ENCODE measurements at regions not wholly inside any gene's neighbourhood (a gene's known extent, or its start where the extent isn't known, plus 50 kb on each side); places are given as distances from the start of the nearest gene placed in this dataset.

DNA sequence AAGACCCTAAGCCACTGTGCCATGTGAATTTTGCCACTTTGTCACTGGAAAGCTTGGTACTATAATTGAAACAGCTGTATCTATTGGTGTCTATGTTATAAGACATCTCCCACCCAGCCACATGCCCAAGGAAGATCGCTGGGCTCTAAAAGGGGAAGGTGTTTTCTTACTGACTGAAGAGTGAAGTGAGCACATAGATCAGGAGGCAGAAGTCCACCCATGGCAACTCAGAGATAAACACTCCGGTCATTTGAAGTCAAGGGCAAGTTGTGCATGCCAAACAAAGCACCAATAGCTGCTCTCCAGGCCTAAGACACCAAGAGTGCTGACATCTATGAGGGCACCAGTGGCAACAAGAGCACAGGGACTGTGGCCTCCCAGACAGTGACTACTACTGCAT, 153.8 kb downstream of the KCTD12 start:
- H3K27me3 Mint-ChIP-seq = no peaks in the 10 kb centered on the region
- no peaks in the 10 kb centered on the region for H3K36me3 Mint-ChIP-seq (ENCODE audit: low read depth)
- no peak for ATAC-seq (ENCODE audit: low read depth)

DNA sequence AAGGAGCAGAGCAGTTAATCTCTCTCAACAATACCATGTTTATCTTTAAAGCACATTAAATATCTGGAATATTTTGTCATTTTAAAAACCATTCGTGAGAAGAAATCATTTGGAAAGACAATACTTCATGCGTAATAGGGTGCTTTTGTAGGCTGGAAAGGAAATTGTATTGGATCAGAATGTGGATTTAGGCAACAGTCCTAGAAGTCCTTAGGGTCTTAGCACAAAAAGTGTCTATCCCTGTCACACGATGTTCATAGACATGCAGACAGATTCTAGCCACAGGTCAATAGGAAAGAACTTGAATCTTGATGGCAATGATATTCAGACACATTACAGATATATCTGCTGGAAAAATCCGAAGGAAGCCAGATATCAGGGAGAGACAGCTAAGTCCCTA, 156.0 kb downstream of the KCTD12 start:
- POLR2A ChIA-PET = no interaction called here
- DNase-seq (no peak), ATAC-seq (ENCODE audit: low read depth) (no peak)
- H3K27me3 Mint-ChIP-seq = no peaks in the 10 kb centered on the region
- intact Hi-C loops (cut with micrococcal nuclease) = no loop called here
- CTCF ChIA-PET = no interaction called here
- TF ChIP-seq, protein P1, sequence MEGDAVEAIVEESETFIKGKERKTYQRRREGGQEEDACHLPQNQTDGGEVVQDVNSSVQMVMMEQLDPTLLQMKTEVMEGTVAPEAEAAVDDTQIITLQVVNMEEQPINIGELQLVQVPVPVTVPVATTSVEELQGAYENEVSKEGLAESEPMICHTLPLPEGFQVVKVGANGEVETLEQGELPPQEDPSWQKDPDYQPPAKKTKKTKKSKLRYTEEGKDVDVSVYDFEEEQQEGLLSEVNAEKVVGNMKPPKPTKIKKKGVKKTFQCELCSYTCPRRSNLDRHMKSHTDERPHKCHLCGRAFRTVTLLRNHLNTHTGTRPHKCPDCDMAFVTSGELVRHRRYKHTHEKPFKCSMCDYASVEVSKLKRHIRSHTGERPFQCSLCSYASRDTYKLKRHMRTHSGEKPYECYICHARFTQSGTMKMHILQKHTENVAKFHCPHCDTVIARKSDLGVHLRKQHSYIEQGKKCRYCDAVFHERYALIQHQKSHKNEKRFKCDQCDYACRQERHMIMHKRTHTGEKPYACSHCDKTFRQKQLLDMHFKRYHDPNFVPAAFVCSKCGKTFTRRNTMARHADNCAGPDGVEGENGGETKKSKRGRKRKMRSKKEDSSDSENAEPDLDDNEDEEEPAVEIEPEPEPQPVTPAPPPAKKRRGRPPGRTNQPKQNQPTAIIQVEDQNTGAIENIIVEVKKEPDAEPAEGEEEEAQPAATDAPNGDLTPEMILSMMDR (IDR thresholded peaks at IDR 0.05) = no peak
- no peak overlapping the region for H3K27ac Mint-ChIP-seq
- H3K4me3 Mint-ChIP-seq = no peak overlapping the region
- no peaks in the 10 kb centered on the region for H3K36me3 Mint-ChIP-seq (ENCODE audit: low read depth)
- no peaks in the 10 kb centered on the region for H3K4me1 Mint-ChIP-seq
- H3K9me3 Mint-ChIP-seq = peaks cover 5% of the 10 kb centered on the region

More for the DNA sequence above, 153.8 kb downstream of the KCTD12 start:
- Mint-ChIP-seq H3K4me3 (no peak overlapping the region), H3K27ac (no peak overlapping the region), H3K4me1 (no peaks in the 10 kb centered on the region), H3K9me3 (peaks cover under 1% of the 10 kb centered on the region)
- ChIA-PET CTCF (no interaction called here), POLR2A (no interaction called here)
- no peak for DNase-seq
- intact Hi-C loops (cut with micrococcal nuclease) = no loop called here
- TF ChIP-seq, protein P1 (IDR thresholded peaks at IDR 0.05) = no peak

DNA sequence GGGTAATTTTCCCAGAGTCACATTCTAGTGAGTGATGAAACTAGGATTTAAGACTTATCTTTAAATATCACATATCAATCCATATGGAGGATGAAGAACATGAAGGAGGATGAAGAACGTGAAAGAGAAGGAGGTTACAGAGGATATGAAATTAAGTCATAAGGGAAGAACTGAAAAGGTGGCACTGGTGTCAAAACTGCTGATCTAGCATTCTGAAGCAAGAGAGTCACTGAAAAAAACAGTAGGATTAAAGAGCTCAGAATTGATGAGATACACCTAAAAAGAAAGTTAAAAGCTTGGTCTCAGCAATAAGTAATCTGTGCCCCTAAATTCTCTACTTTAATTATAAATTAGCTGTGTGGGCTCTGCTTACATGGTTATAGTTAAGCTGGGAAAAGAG, 156.5 kb downstream of the KCTD12 start:
- H3K27ac Mint-ChIP-seq = no peak overlapping the region
- no peak for DNase-seq
- H3K27me3 Mint-ChIP-seq = no peaks in the 10 kb centered on the region
- POLR2A ChIA-PET = no interaction called here
- H3K4me1 Mint-ChIP-seq = no peaks in the 10 kb centered on the region
- no peak for ATAC-seq (ENCODE audit: low read depth)
- H3K4me3 Mint-ChIP-seq = no peak overlapping the region
- intact Hi-C loops (cut with micrococcal nuclease) = no loop called here
- peaks cover 5% of the 10 kb centered on the region for H3K9me3 Mint-ChIP-seq
- H3K36me3 Mint-ChIP-seq (ENCODE audit: low read depth) = no peaks in the 10 kb centered on the region
- TF ChIP-seq, protein P1 (IDR thresholded peaks at IDR 0.05) = no peak
- CTCF ChIA-PET = no interaction called here

DNA sequence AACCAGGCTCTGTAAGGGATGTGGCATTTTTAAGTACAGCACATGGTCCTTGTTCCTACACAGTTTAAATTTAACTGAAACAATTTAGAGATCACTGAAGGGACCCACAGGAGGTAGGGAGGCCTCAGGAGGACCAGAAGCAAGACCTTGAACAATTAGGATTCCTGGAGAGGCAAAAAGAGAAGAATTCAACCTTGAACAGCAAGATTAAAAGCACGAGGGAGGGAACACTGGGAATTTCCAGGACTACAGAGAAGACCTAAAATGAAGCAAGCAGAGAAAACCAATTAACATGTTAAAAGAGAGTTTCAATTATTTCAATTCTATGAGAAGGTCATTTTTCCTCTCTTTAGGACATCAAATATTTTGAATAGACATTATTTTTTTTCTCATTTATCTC, 160.3 kb downstream of the KCTD12 start:
- no peaks in the 10 kb centered on the region for H3K4me1 Mint-ChIP-seq
- intact Hi-C loops (cut with micrococcal nuclease) = no loop called here
- no peaks in the 10 kb centered on the region for H3K36me3 Mint-ChIP-seq (ENCODE audit: low read depth)
- H3K27me3 Mint-ChIP-seq = no peaks in the 10 kb centered on the region
- ChIA-PET CTCF (no interaction called here), POLR2A (no interaction called here)
- ATAC-seq (ENCODE audit: low read depth) = no peak
- TF ChIP-seq, protein P1 (IDR thresholded peaks at IDR 0.05) = no peak
- H3K27ac Mint-ChIP-seq = no peak overlapping the region
- H3K4me3 Mint-ChIP-seq = no peak overlapping the region
- no peak for DNase-seq
- H3K9me3 Mint-ChIP-seq = peaks cover 5% of the 10 kb centered on the region

DNA sequence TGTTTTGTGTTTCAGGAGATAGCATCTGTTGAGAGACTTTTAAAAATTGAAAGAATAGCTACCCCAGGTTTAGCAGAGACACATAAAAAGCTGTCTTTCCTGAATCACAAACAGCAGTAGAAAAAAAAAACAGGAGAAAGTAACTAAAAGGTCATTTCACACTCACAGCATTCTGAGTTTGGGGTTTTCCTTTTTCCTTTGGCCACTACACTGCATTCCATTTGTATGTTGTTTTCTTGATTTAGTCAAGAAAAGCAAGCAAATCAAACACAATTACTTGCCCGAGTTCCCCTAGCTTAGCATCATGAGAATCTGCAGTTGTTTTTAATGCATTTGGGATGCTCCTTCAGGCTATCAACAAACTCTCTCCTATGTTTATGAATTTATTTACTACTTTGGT, 161.0 kb downstream of the KCTD12 start:
- ChIA-PET CTCF (no interaction called here), POLR2A (no interaction called here)
- Mint-ChIP-seq H3K27me3 (no peaks in the 10 kb centered on the region), H3K4me3 (no peak overlapping the region), H3K9me3 (peaks cover 5% of the 10 kb centered on the region), H3K4me1 (no peaks in the 10 kb centered on the region), H3K27ac (no peak overlapping the region), H3K36me3 (ENCODE audit: low read depth) (no peaks in the 10 kb centered on the region)
- ATAC-seq (ENCODE audit: low read depth) (no peak), DNase-seq (no peak)
- TF ChIP-seq, protein P1 (IDR thresholded peaks at IDR 0.05) = no peak
- intact Hi-C loops (cut with micrococcal nuclease) = no loop called here
